ENCODE measurements at regions not wholly inside any gene's neighbourhood (a gene's known extent, or its start where the extent isn't known, plus 50 kb on each side); places are given as distances from the start of the nearest gene placed in this dataset.

GRCh38 chr5:164065266-164065665 is 559.8 kb downstream of the MAT2B start (continued):
- no peak for TF ChIP-seq SUZ12 (IDR thresholded peaks at IDR 0.05; ENCODE audit: unreplicated experiment)

GRCh38 chr5:164071671-164072070 is 566.3 kb downstream of the MAT2B start:
- BruUV-seq (replicated peaks) = no TSS peak
- H3K27ac ChIP-seq (ENCODE audit: control insufficient read depth, insufficient read depth) = no peak overlapping the region
- H3K9ac ChIP-seq (ENCODE audit: control insufficient read depth, insufficient read depth, low read length) = no peak overlapping the region
- ATAC-seq (no peak), DNase-seq (ENCODE audit: low read depth, low spot score) (no peak), FAIRE-seq (no peak)
- H3K4me2 ChIP-seq (ENCODE audit: control insufficient read depth, insufficient read depth) = no peak overlapping the region
- no peaks in the 10 kb centered on the region for H3K27me3 ChIP-seq (replicated peaks in 1 of 2; ENCODE audit: control insufficient read depth in 2 of 2, insufficient read depth in 2 of 2, low read length in 1 of 2)
- CTCF ChIA-PET = interaction anchor here (1.7 kb wide), 1 partner anchor 10 kb away, joined by 3 read pairs; no protein-coding TSS in a partner anchor
- WGBS (ENCODE audit: insufficient coverage, insufficient replicate concordance, low lambda C conversion rate, missing lambda C conversion rate) = 29% methylated on average over 1 of the region's 1 CpG
- RAD21 ChIA-PET (ENCODE audit: unreplicated experiment) = no interaction called here
- no peaks in the 10 kb centered on the region for H3K36me3 ChIP-seq (ENCODE audit: control insufficient read depth in 2 of 2, insufficient read depth in 2 of 2, low read length in 1 of 2)
- H3K4me3 ChIP-seq = no peak overlapping the region
- intact Hi-C loops (cut with micrococcal nuclease; ENCODE audit: unreplicated experiment) (no loop called here), in situ Hi-C loops (cut with MboI) (no loop called here)
- SMC1A ChIA-PET (ENCODE audit: uncharacterized antibody, unreplicated experiment) = interaction anchor here (0.5 kb wide), 1 partner anchor 169 kb away, joined by 3 read pairs; no protein-coding TSS in a partner anchor
- H3K4me1 ChIP-seq (ENCODE audit: control insufficient read depth, insufficient read depth, low read length) = no peaks in the 10 kb centered on the region
- H2AFZ ChIP-seq (ENCODE audit: control insufficient read depth, low read depth, low read length) = no peak overlapping the region
- H3K79me2 ChIP-seq (ENCODE audit: control insufficient read depth, insufficient read depth, low read length) = no peaks in the 10 kb centered on the region
- POLR2A ChIA-PET = no interaction called here
- no peaks in the 10 kb centered on the region for H3K9me3 ChIP-seq (replicated peaks; ENCODE audit: control insufficient read depth, insufficient read depth, low read length)
- TF ChIP-seq SUZ12 (IDR thresholded peaks at IDR 0.05; ENCODE audit: unreplicated experiment) = no peak
- TF ChIP-seq ZBTB11 (CRISPR knock-in tag; IDR thresholded peaks at IDR 0.05) = no peak
- TF ChIP-seq BHLHE40 (IDR thresholded peaks at IDR 0.05; ENCODE audit: borderline replicate concordance in 1 of 2, low read depth in 2 of 2, low read length in 1 of 2) = no peak
- TF ChIP-seq SIN3A (IDR thresholded peaks at IDR 0.05; ENCODE audit: low read depth, low read length) = no peak
- TF ChIP-seq POLR2AphosphoS5 (IDR thresholded peaks at IDR 0.05; ENCODE audit: low read length) = no peak
- no peak for TF ChIP-seq KAT2A (conservative IDR thresholded peaks at IDR 0.05; ENCODE audit: control insufficient read depth, low read depth, low read length)
- no peak for TF ChIP-seq POLR2AphosphoS2 (IDR thresholded peaks at IDR 0.05; ENCODE audit: low read depth, low read length)
- TF ChIP-seq FOXM1 (IDR thresholded peaks at IDR 0.05; ENCODE audit: low read depth, low read length) = no peak
- no peak for TF ChIP-seq HDGF (IDR thresholded peaks at IDR 0.05)
- no peak for TF ChIP-seq ZBTB4 (CRISPR knock-in tag; IDR thresholded peaks at IDR 0.05)
- H4K20me1 ChIP-seq (ENCODE audit: control insufficient read depth, insufficient read depth) = no peaks in the 10 kb centered on the region

Data from GM12878 (cell line).